Keratinocyte (primary cell): ENCODE measurements at regions not wholly inside any gene's neighbourhood (a gene's known extent, or its start where the extent isn't known, plus 50 kb on each side); places are given as distances from the start of the nearest gene placed in this dataset.

Experiments used
- CTCF ChIP-seq, 3 experiments: IDR thresholded peaks in 1 of 3; conservative IDR thresholded peaks in 1 of 3; optimal IDR thresholded peaks in 1 of 3; 2 replicates in 2 of 3; 3 replicates in 1 of 3; pipeline versions ENCODE3 to v1.5.1; 2011; ENCODE audit warnings: low read length in 3 of 3, mild to moderate bottlenecking in 3 of 3, moderate library complexity in 2 of 3, control low read depth in 1 of 3, inconsistent platforms in 1 of 3; ENCODE audit not compliant: insufficient read depth in 2 of 3; ENCODE audit errors: extremely low read depth in 1 of 3
- EZH2 ChIP-seq: IDR thresholded peaks from one replicate; pipeline ENCODE4 v1.6.1; 2012; ENCODE audit warnings: inconsistent platforms, mild to moderate bottlenecking, low read length, moderate library complexity

GRCh38 chr1:157369808-157370521 lies 182.3 kb downstream of the FCRL5 start:
- no peak for TF ChIP-seq EZH2
- TF ChIP-seq CTCF (optimal IDR thresholded peaks at IDR 0.05 in 1 of 3, IDR thresholded peaks at IDR 0.05 in 1 of 3, conservative IDR thresholded peaks at IDR 0.05 in 1 of 3; ENCODE audit: extremely low read depth in 1 of 3, insufficient read depth in 2 of 3, low read length in 3 of 3) = peak; percentile 74 to 81 (median 80)
